ENCODE measurements at regions not wholly inside any gene's neighbourhood (a gene's known extent, or its start where the extent isn't known, plus 50 kb on each side); places are given as distances from the start of the nearest gene placed in this dataset.

- TF ChIP-seq, protein P1, sequence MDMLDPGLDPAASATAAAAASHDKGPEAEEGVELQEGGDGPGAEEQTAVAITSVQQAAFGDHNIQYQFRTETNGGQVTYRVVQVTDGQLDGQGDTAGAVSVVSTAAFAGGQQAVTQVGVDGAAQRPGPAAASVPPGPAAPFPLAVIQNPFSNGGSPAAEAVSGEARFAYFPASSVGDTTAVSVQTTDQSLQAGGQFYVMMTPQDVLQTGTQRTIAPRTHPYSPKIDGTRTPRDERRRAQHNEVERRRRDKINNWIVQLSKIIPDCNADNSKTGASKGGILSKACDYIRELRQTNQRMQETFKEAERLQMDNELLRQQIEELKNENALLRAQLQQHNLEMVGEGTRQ (IDR thresholded peaks at IDR 0.05): no peak
- no peak for TF ChIP-seq CTCF (IDR thresholded peaks at IDR 0.05)
- no peak for TF ChIP-seq KDM5A (IDR thresholded peaks at IDR 0.05)
Observed at GRCh38 chr4:136651278-136651667, 881.0 kb downstream of the PCDH18 start.

Measured in A549 (cell line).